OCI-LY3 (cell line): ENCODE measurements at regions not wholly inside any gene's neighbourhood (a gene's known extent, or its start where the extent isn't known, plus 50 kb on each side); places are given as distances from the start of the nearest gene placed in this dataset.
"Not testable (repeated sequence)": the region's sequence is repeated elsewhere in the genome, so short reads cannot be mapped to it uniquely, and the experiment has no call there.

Source experiments
- EZH2phosphoT487 ChIP-seq: fragments of 200-600 bp; shearing (Covaris generic); IDR thresholded peaks from 2 replicates; pipeline ENCODE4 v1.6.1; 2018; ENCODE audit warnings: antibody characterized with exemption, mixed run types, low read depth
- TF ChIP-seq, protein P1 (sequence below): fragments of 200-600, 300-600 bp; sonication (generic); IDR thresholded peaks from 2 replicates; pipeline ENCODE4 v1.5.1; 2014; ENCODE audit warnings: antibody characterized with exemption, low read length, low read depth

GRCh38 chr17:27197505-27197904 is 96.4 kb upstream of the WSB1 start:
- TF ChIP-seq, protein P1, sequence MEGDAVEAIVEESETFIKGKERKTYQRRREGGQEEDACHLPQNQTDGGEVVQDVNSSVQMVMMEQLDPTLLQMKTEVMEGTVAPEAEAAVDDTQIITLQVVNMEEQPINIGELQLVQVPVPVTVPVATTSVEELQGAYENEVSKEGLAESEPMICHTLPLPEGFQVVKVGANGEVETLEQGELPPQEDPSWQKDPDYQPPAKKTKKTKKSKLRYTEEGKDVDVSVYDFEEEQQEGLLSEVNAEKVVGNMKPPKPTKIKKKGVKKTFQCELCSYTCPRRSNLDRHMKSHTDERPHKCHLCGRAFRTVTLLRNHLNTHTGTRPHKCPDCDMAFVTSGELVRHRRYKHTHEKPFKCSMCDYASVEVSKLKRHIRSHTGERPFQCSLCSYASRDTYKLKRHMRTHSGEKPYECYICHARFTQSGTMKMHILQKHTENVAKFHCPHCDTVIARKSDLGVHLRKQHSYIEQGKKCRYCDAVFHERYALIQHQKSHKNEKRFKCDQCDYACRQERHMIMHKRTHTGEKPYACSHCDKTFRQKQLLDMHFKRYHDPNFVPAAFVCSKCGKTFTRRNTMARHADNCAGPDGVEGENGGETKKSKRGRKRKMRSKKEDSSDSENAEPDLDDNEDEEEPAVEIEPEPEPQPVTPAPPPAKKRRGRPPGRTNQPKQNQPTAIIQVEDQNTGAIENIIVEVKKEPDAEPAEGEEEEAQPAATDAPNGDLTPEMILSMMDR, result peak; percentile 35
- TF ChIP-seq EZH2phosphoT487, result not testable (repeated sequence)
